Fibroblast of pulmonary artery (primary cell): ENCODE measurements at regions not wholly inside any gene's neighbourhood (a gene's known extent, or its start where the extent isn't known, plus 50 kb on each side); places are given as distances from the start of the nearest gene placed in this dataset.

Source experiments
- DNase-seq: peaks from one replicate; pipeline ENCODE4 v3.0.0-alpha.2; 2010; ENCODE audit warnings: low read depth
- H3K4me3 ChIP-seq: replicated peaks from 2 replicates; pipeline ENCODE4 v1.5.1; 2011; ENCODE audit warnings: low read depth, mild to moderate bottlenecking, control low read depth, low read length, moderate library complexity
- CTCF ChIP-seq: IDR thresholded peaks from 2 replicates; pipeline ENCODE4 v1.5.1; 2011; ENCODE audit warnings: mild to moderate bottlenecking, control low read depth, low read length, inconsistent platforms; ENCODE audit errors: missing control alignments

GRCh38 chr20:50270569-50270968 lies 79.9 kb downstream of the CEBPB start:
- no peak for DNase-seq
- no peak overlapping the region for H3K4me3 ChIP-seq
- no peak for TF ChIP-seq CTCF

GRCh38 chr20:50271176-50271575 lies 80.5 kb downstream of the CEBPB start:
- TF ChIP-seq CTCF = no peak
- no peak for DNase-seq
- H3K4me3 ChIP-seq = no peak overlapping the region

DNA sequence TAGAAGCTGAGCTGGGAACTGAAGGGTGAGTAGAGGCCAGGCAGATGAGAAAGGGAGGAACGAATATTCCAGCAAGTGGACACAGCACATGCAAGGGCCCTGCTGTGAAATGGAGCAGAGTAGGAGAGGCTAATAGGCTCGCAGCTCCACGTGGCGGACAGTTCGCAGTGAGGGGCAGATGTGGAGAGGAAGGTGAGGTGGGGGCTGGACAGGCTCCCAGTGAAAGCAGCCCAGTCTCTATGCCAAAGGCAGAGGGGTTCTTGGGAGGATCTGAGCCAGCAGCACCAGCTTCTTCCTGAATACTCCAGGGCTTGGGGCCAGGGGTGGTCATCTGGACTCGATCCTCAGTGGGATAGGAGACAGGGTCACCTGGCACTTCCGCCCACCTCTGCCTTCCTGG lies 81.0 kb downstream of the CEBPB start:
- DNase-seq = no peak
- no peak for TF ChIP-seq CTCF
- H3K4me3 ChIP-seq = no peak overlapping the region

GRCh38 chr20:50272030-50272723 lies 81.5 kb downstream of the CEBPB start:
- TF ChIP-seq CTCF = no peak
- DNase-seq = no peak

DNA sequence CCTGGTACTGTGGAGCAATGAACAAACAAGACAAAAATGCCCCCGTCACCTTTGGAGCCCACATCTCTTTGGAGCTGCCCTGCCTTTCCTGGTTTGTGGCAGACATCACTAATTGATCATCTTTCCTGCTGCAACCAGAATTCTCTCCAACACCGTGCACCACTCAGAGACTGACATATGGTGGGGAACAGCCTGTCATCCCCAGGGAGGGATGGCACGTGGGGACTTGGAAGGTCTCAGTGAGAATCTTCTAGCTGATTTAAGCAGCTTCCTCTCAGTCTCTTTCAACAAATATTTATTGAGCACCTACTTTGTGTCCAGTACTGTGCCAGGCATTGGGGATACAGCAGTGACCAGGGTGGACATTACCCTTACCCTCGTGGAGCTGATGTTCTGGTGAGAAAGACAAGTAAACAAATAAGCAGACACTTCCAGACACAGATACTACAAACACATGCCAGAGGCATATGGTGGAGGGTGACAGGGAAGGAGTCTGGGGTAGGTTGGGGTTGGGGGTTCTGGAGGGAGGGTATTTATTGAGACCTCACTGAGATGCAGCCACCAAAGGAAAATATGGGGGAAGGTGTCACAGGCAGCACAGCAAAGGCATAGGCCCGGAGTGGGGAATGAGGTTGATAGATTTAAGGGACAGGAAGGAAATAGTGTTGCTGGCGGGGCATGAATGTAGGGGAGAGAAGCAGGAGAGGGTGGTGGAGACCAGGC lies 82.3 kb downstream of the CEBPB start:
- TF ChIP-seq CTCF = no peak
- no peak for DNase-seq
- no peak overlapping the region for H3K4me3 ChIP-seq

More at GRCh38 chr20:50272030-50272723, 81.5 kb downstream of the CEBPB start:
- H3K4me3 ChIP-seq = no peak overlapping the region

GRCh38 chr20:50273601-50274491 lies 83.2 kb downstream of the CEBPB start:
- DNase-seq = no peak
- no peak overlapping the region for H3K4me3 ChIP-seq
- no peak for TF ChIP-seq CTCF
